Astrocyte of the hippocampus (primary cell): ENCODE measurements at regions not wholly inside any gene's neighbourhood (a gene's known extent, or its start where the extent isn't known, plus 50 kb on each side); places are given as distances from the start of the nearest gene placed in this dataset.
A peak's percentile ranks its signal among the peaks of the same experiment; 100 is the strongest.
"Not testable (repeated sequence)": the region's sequence is repeated elsewhere in the genome, so short reads cannot be mapped to it uniquely, and the experiment has no call there.

ENCODE experiments used
- DNase-seq: peaks from one replicate; pipeline ENCODE4 v3.0.0; 2011; ENCODE audit warnings: low read depth, low spot score

DNA sequence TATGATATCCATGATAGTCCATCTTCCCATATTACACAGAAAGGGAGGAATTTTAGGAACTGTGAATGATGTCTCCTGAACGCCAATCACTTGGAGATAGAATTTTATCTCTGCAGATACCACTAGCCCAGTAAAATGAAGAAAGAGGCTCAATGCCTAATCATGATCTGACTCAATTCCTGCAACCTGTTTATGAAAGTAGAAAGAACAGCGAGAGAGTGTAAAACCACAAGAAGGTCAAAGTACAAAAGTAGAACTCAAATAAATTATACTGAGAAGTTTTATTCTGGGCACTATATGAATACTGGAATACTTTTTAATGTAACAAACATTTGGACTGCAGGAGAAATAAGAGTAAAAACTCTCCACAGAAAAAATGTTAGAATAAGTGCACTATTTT is 892.1 kb upstream of the DDX18 start:
- no peak for DNase-seq

DNA sequence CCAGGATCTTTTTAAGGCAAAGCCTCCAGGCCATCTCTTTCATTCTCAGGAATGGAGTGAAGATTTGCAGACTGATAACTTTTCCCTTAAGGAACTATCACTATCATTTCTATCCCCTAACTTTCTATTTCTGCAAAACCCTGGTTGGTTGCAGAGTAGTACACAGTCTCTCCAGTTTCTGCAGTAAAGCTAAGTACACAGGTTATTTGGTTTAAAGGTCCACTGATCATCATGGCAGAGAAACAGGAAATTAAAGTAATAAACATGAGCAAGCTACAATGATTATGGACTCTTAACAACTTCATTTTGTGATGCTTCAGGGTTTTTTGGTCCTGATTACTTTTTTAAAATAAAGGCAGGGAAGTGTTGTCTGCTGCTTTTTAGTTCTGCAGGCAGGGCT is 890.0 kb upstream of the DDX18 start:
- DNase-seq: no peak

DNA sequence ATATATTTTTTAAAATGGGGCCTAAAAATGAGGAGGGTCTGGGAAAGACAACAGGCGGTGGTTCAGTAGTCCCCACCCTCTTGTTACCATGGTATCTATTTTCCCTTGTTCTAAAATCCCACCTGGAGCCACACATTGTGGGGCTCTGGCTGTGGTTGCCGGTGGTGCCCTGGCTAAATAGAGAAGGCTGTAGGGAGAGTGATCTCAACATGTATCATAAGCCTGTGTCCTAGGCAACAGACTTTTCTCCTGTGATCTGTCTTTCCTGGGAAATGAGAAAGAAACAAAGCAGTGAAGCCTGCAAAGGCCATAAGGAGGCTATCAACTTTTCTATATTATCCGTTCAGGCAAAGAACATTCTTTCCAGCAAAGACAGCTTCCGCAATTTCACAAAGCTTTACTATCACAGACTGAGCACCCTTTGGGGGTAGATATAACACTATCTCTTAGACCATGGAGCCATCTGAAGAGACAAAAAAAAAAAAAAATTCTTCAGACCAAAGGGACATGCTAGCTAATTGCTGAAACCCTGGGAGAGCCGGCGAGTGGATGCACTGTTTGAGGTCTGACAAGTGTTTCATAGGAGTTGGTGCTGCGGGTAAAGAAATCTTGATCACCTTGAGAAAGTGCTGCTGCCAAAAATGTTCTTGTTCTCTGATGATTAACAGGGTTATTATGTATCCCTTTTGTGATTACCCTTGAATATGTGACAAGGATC is 879.2 kb upstream of the DDX18 start:
- DNase-seq: peak; percentile 1

DNA sequence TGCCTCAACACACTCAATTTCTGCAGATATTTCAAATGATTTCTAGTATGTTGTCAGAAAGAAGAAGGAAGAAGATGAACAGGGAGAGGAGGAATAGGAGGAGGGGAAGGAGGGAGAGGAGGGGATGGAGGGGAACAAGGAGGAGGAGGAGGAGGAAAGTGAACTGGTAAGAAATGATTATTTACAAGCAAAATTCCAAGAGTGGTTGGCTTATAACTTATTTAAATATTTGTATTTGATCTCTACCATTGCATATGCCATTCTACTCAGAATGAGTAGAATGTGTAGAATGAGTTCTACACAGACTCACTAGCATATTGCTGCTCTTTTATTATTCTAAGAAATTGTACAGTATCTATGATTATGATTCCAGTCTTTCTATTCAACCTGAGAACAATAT is 866.2 kb upstream of the DDX18 start:
- DNase-seq: no peak

DNA sequence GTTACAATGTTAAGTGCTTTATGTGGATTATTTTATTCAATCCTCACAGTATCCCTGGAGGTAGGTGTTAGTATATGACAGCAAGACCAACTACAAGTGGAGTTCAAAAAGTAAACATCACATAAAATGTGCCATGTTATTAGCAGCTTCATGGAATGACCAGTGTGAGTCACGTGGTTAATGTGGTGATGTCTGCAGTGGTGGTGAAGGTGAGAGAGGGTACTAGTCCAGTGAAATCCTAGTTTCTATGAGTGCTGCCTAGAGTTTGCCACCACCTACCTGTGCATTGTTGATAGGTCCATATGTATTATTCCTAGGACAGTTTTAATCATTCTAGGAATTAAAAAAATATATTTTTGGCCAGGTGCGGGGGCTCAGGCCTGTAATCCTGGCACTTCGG is 865.2 kb upstream of the DDX18 start:
- no peak for DNase-seq

DNA sequence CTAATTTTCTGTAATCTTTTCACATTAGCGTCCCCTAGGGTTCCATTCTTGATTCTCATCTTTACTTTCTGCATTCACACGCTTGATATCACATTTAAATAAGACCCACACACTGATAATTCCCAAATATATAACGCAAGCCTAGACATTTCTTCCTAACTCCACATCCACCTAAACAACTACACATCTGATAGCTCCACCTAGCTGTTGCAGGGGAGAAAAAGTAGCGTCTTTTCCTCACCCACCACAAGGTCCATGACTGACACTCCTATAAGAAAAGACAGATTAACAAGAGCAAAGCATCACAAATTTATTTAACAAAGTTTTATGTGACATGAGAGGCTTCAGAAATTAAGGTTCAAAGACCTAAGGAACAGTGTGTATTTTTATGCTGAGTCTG is 862.2 kb upstream of the DDX18 start:
- peak; percentile 4 for DNase-seq

DNA sequence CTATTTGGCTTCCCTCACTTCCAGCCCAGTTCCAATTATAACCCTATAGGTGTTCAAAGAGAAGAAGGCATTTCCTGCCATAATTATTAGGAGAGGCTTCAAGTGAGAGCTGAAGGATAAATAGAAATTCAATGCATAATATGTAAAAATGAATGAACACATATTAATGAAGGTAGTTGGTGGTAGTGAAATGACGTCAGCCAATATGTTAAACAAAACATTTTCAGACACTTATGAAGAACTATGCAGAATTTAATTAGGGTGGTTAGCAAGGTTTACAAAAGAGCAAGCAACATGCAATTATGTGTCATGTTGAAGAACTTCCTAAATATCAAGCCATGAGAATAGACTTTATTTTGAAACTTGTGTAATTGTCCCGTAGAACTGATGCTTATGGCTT is 858.8 kb upstream of the DDX18 start:
- DNase-seq: no peak

DNA sequence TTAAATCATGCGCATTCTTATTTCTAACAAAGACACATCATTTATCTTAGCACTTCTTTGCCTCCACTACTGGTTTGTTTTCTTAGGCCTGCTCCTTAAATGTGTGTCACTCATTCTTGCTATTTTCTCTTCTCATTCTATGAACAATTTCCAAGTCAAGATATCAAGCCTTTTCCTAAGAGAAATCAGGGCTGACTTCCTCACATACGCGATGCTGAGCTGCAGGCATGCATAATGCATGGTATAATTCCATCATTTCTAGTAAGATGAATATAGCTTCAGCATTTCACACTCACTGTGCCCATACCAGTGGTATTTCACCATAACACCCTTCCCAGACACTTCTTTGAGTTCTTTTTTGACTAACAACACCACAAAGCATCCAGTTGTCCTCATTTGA is 838.9 kb upstream of the DDX18 start:
- no peak for DNase-seq

DNA sequence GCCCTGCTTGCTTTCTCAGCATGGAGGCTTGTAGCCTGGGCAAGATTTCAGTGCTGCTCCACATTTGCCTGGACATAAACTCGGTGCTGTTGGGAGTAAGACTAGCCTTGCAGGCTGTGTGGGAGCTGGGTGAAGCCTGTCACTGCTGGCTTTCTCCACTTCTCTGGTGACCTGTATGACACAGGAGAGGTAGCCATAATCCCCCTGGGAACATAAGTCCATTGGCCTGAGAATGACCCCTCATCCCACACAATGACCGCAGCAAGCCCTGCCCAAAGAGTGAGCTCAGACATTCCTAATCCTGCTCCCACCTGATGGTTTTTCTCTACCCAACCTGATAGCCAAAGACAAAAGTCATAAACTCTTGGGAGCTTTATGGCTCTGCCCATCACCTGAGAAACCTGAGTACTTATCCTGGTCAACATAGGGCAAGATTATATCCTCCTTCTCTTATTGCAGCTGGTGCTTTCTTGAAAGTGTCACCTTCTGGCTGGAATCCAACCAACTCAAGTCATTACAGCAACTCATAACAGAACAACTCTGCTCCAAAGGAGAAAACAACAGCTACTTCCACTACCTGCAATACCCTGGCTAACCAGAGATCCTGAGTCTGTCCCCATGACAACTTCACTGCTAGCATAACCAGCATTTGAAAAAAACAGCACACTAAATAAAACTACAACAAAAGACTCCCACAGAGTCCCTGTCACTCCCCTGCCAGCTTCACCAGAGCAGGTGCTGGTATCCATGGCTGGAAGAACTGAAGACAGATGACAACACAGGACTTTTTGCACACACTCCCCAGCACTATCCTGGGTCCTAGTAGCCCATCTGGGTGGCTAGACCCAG is 834.4 kb upstream of the DDX18 start:
- DNase-seq: no peak

DNA sequence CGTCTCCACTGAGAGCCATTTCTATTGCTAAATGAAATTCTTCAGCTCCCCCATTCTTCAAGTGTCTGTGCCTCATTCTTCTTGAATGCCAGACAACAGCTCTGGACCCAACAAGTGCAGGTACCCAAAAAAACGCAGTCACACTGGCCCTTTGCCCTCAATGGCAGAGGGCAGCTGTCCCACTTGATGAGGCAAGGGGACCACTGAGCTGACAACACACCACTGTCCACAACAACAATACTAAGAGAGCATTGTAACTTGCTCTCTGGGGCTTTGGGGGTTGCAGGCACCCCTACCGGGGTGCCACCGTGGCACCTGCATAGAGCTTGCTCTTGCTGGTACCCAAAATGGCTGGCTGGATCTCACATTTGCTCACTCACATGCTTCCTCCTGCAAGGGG is 827.0 kb upstream of the DDX18 start:
- no peak for DNase-seq

DNA sequence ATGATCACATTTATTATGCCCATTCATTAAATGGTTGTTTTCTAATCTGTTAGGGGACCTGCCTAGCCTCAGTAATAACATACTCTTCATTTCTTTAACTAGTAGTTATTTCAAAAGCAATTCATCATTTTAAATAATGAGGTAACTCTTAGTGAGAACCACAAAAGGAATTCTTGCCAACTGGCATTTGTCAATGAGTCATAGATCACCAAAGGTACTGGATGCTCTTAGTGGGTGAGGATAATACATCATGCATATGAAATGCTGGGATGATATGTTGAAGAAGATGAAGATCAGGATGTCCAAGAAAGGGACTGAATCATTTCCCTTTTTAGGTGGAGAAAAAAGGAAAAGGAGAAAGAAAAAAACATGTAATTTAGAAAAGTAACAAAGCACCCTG is 826.2 kb upstream of the DDX18 start:
- DNase-seq: peak; percentile 42

DNA sequence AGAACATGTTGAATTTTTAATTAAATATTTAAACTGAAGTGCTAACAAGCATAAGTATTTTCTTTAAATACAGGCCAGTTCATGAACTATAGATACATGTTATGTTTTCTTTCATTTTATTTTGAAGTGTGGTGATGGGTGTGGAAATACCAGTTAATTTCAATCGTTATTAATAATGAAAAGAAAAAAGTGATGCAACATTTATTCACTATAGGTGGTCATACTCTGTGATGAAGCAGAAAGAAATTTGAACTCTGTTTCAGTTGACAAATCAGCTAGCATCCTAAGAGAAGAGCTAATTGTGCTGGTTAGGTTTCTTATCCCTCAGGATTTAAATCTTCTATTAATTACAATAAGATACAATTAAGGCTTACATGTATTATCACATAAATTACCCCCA is 795.1 kb upstream of the DDX18 start:
- DNase-seq: no peak

DNA sequence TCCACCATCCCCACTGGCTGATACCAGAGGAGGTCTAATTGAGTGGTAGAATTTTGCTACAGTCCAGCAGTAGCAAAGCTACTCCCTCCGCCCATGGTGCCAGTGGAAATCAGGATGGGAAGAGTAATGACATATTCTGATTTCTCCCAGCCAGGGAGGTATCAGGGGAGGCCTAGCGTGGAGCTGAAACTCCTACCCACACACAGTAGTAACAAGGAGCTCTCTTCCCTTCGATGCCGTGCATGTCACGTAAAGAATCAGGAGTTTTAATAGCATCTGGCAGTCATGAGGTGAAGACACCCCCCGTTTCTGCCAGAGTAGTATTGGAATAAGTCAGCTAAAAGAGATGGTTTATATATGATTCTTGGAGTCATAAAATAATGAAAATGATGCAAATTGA is 786.8 kb upstream of the DDX18 start:
- DNase-seq: no peak

DNA sequence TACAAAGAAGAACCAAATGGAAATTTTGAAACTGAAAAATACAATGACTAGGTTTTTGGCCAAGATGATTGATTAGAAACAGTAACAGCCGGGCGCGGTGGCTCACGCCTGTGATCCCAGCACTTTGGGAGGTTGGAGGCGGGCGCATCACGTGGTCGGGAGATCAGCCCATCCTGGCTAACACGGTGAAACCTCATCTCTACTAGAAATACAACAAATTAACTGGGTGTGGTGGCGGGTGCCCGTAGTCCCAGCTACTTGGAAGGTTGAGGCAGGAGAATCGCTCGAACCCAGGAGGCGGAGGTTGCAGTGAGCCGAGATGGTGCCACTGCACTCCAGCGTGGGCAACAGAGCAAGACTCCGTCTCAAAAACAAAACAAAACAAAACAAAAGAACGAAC is 785.8 kb upstream of the DDX18 start:
- DNase-seq: not testable (repeated sequence)

DNA sequence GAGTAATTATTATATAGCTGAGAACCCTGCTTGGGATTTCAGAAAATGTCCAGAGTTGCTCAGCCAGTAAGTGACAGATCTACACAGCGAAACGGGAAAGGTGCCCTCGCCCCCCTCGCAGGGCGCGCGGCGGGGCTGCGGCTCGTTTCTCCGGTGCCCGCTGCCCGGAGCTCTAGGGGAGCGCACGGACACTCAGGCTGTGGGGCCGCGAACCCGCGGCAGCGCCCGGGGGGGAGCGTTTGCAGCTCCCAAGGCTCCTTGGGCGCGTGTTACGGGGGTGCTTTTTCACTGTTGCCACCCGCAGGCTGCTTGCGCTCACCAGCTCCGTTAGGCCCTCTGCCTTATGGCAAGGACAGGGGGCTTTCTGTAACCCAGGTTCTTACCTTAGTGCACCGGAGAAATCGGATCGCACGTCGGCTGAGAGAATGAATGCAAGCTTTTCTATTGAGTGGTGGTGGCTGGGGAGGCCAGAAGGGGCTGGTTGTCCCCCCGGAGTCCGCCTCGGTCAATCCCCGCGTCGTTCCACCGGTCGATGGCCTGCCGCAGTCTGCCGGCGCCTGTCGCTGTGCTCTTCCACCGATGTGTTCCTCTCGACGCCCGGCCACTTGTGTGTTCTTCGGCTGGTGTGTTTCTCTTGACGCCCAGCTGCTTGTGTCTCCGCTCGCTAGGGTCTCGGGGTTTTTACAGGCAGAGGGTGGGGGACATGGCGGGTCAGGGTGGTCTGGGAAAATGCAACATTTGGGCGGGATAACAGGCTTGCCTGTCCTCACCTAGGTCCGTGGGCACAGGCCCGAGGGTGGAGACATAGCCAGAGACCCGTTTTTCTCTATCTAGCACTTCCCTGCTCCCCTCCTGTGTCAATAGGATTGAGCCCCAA is 758.8 kb upstream of the DDX18 start:
- no peak for DNase-seq

DNA sequence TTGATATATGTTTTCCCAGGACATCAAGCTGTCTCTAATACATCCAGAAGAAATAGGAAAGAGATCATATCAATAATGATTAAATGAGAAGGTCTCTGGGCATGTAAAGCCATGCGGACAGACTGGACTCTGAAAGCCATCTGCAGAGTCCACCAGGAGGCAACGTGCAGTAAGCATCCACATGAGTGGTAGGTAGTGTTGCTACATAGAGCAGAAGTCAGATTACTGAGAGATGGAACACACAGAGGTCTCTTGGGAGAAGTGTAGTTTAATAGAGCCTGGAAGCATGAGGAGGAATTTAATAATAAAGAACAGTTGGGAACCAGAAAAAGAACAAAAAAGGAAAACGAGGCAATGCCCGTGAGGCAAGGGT is 758.1 kb upstream of the DDX18 start:
- DNase-seq: no peak

DNA sequence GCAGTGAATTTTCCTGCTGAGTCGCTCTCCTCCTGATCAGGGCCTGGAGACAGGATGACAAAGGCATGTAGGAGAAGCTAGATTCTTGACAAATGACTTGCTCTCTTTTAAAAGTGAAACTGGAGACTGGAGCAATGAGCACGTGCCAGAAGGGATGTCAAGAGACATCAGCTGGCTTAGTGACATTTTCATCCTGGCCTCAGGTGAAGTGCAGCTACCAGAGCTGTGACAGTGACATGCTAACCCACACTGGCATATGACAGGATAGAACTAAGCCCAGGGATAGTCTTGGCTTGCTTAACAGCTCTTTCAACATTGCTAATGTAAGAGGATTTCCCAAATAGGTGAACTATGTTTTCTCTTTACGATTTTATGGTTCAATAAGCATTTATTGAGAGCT is 757.5 kb upstream of the DDX18 start:
- no peak for DNase-seq

DNA sequence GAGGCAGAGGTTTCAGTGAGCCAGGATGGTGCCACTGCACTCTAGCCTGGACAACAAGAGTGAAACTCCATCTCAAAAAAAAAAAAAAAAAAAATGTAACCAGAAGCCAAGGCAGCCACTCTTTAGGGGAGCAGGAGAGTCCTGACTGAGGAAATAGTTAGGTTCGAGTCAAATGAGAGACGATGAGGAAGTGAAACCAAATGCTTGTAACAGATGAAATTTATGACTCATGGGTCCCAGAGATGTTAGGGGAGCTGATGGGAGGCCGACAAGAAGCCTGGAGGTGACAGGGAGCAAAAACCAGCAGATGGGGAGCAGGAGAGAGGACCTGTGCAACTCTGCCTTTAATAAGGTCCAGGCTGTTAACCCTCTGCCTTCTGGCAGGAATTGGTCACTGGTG is 756.1 kb upstream of the DDX18 start:
- no peak for DNase-seq

DNA sequence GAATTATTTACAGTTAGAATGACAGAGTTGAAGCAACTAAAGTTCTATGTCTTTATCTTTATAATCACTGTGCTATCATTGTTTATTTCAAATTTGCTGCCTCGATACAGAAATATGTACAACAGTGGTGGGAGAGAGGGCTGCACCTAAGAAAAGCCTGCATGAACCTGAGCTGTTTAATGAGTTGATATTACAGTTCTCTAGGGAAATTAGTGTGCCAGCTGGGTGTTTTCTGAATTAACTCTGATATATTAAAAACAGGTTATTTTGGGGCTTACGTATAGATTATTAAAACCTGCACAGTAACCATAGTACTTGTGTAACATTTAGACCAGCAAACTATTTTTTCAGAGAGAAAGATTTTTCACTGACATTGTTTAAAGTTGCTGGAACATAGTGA is 750.5 kb upstream of the DDX18 start:
- no peak for DNase-seq

DNA sequence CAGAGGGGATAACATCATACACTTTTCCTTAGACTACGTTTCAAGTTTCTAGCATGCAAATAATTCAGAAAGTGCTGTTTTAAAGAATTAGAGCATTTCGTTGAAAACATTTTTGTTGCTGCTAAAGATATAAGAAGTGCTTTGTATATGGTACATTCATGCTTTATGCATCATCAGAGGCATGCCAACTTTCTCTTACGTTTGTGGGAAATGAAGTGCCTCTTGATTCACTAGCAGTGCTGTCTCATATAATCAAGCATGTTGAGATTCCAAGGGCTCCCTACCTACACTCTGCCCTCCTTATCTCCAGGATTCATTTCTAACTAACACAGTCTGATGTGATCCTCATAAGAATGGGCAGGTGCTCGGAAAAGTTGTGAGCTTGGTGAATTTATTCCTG is 748.6 kb upstream of the DDX18 start:
- no peak for DNase-seq

DNA sequence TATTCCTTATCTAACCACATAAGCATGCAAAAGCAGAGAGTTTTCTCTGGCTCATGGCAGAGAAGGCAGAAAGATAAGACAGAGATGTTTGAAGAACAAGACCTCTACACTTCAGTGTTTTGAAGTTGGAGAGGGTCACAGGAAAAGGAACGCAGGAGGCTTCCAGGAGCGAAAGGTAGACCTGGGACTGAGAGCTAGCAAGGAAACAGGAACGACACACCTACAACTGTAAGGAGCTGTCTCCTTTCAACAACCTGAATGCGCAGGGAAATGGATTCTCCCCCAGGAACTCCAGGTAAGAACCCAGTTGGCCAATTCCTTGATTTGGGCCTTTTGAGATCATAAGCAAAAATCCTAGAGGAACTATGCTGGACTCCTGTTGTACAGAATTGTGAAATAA is 746.6 kb upstream of the DDX18 start:
- DNase-seq: no peak

DNA sequence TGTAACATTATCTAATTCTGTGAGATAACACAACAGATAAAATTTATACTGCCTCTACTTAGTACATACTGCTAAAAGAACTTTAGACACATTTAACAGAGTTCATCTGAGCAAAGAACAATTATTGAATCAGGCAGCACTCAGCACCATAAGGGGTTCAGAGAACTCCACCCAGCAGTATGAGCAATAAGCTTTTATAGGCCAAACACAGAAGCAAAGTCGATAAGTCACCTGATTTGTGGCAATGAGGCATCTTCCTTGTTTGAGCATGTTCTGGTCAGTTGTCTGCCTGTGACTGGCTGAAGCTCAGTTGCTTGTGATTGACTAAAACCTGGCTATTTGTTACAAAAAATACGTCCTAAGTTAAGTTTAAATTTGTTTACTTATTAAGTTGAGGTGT is 746.1 kb upstream of the DDX18 start:
- DNase-seq: no peak
